Osteoblast (primary cell): ENCODE measurements at regions not wholly inside any gene's neighbourhood (a gene's known extent, or its start where the extent isn't known, plus 50 kb on each side); places are given as distances from the start of the nearest gene placed in this dataset.

ENCODE experiments used
- DNase-seq: peaks from one replicate; pipeline ENCODE4 v3.0.0; 2011; ENCODE audit warnings: low spot score, mixed read lengths; ENCODE audit not compliant: insufficient read length; ENCODE audit errors: missing footprints
- H2AFZ ChIP-seq: 2 replicates; pipeline ENCODE4 v1.6.0; 2011; ENCODE audit warnings: mild to moderate bottlenecking, low read length
- H3K27ac ChIP-seq: 2 replicates; pipeline ENCODE4 v1.5.1; 2011; ENCODE audit warnings: mild to moderate bottlenecking, low read depth, low read length, moderate library complexity
- H3K27me3 ChIP-seq: 2 replicates; pipeline ENCODE4 v1.6.0; 2012; ENCODE audit warnings: mild to moderate bottlenecking, control low read depth, inconsistent platforms, low read length, moderate library complexity; ENCODE audit not compliant: insufficient read depth
- H3K36me3 ChIP-seq: 2 replicates; pipeline ENCODE4 v1.5.1; 2011; ENCODE audit warnings: mild to moderate bottlenecking, low read length, control low read depth, moderate library complexity; ENCODE audit not compliant: insufficient read depth
- H3K4me1 ChIP-seq: 2 replicates; pipeline ENCODE4 v1.5.1; 2011; ENCODE audit warnings: mild to moderate bottlenecking, low read length, control low read depth, moderate library complexity; ENCODE audit not compliant: insufficient read depth
- H3K4me2 ChIP-seq: 2 replicates; pipeline ENCODE4 v1.6.0; 2011; ENCODE audit warnings: mild to moderate bottlenecking, low read length; ENCODE audit not compliant: insufficient read depth
- H3K4me3 ChIP-seq: fragments of 200-600 bp; sonication (generic); 3 replicates; pipeline ENCODE4 v1.5.1; 2012; ENCODE audit warnings: mild to moderate bottlenecking, low read length, inconsistent platforms; ENCODE audit not compliant: insufficient read depth
- H3K79me2 ChIP-seq: 2 replicates; pipeline ENCODE4 v1.6.0; 2012; ENCODE audit warnings: mild to moderate bottlenecking, low read length, control low read depth, inconsistent platforms; ENCODE audit not compliant: insufficient read depth
- H3K9me3 ChIP-seq: 2 replicates; pipeline ENCODE4 v1.5.1; 2011; ENCODE audit warnings: low read depth, low read length, control low read depth
- H4K20me1 ChIP-seq: 2 replicates; pipeline ENCODE4 v1.6.0; 2012; ENCODE audit warnings: mild to moderate bottlenecking, low read length, control low read depth; ENCODE audit not compliant: insufficient read depth
- CTCF ChIP-seq: IDR thresholded peaks from 2 replicates; pipeline ENCODE4 v1.5.1; 2011; ENCODE audit warnings: mild to moderate bottlenecking, low read depth, low read length, moderate library complexity; ENCODE audit errors: extremely low read depth

GRCh38 chr15:31570591-31570990, 244.0 kb downstream of the KLF13 start:
- no peak for DNase-seq
- Histone ChIP-seq H3K36me3 (no peaks in the 10 kb centered on the region), H4K20me1 (no peaks in the 10 kb centered on the region), H3K4me3 (no peak overlapping the region), H3K4me1 (no peaks in the 10 kb centered on the region), H3K27me3 (no peaks in the 10 kb centered on the region), H2AFZ (no peak overlapping the region), H3K4me2 (no peak overlapping the region), H3K27ac (no peak overlapping the region), H3K9me3 (no peaks in the 10 kb centered on the region), H3K79me2 (no peaks in the 10 kb centered on the region)
- TF ChIP-seq CTCF = no peak

GRCh38 chr15:31571676-31572075, 245.0 kb downstream of the KLF13 start:
- TF ChIP-seq CTCF = peak; percentile 30
- no peaks in the 10 kb centered on the region for H3K27me3 ChIP-seq
- DNase-seq = peak; percentile 76

GRCh38 chr15:31573759-31574158, 247.1 kb downstream of the KLF13 start:
- Histone ChIP-seq H2AFZ (no peak overlapping the region), H3K9me3 (no peaks in the 10 kb centered on the region), H3K4me3 (no peak overlapping the region), H3K79me2 (no peaks in the 10 kb centered on the region), H3K27ac (no peak overlapping the region), H3K4me1 (no peaks in the 10 kb centered on the region), H4K20me1 (no peaks in the 10 kb centered on the region), H3K27me3 (no peaks in the 10 kb centered on the region), H3K4me2 (no peak overlapping the region), H3K36me3 (no peaks in the 10 kb centered on the region)
- no peak for DNase-seq
- no peak for TF ChIP-seq CTCF

More at GRCh38 chr15:31571676-31572075, 245.0 kb downstream of the KLF13 start:
- Histone ChIP-seq H3K36me3 (no peaks in the 10 kb centered on the region), H3K4me1 (no peaks in the 10 kb centered on the region), H4K20me1 (no peaks in the 10 kb centered on the region), H3K9me3 (no peaks in the 10 kb centered on the region), H3K27ac (no peak overlapping the region), H2AFZ (no peak overlapping the region), H3K79me2 (no peaks in the 10 kb centered on the region), H3K4me2 (no peak overlapping the region), H3K4me3 (no peak overlapping the region)

GRCh38 chr15:31574766-31575165, 248.1 kb downstream of the KLF13 start:
- Histone ChIP-seq H3K9me3 (no peaks in the 10 kb centered on the region), H3K27ac (no peak overlapping the region), H4K20me1 (no peaks in the 10 kb centered on the region), H3K36me3 (no peaks in the 10 kb centered on the region), H2AFZ (no peak overlapping the region), H3K27me3 (no peaks in the 10 kb centered on the region), H3K4me2 (no peak overlapping the region), H3K4me3 (no peak overlapping the region), H3K4me1 (no peaks in the 10 kb centered on the region), H3K79me2 (no peaks in the 10 kb centered on the region)
- TF ChIP-seq CTCF = no peak
- no peak for DNase-seq
